A549 (cell line): ENCODE measurements at regions not wholly inside any gene's neighbourhood (a gene's known extent, or its start where the extent isn't known, plus 50 kb on each side); places are given as distances from the start of the nearest gene placed in this dataset.

Experiments
- CHD2 ChIP-seq: fragments of 150-350 bp; IDR thresholded peaks from 2 replicates; pipeline ENCODE4 v1.6.1; 2014; ENCODE audit warnings: low read length; ENCODE audit not compliant: partially characterized antibody
- CHD4 ChIP-seq: fragments of 200-600 bp; sonication (generic); IDR thresholded peaks from 2 replicates; pipeline ENCODE4 v1.6.1; 2016; ENCODE audit warnings: antibody characterized with exemption, mild to moderate bottlenecking, borderline replicate concordance
- EP300 ChIP-seq, 2 experiments: fragments of >200 bp; sonication (Bioruptor Twin); formaldehyde crosslinking; IDR thresholded peaks; 2 replicates in 1 of 2; 3 replicates in 1 of 2; pipeline ENCODE4 v1.6.1; 2016 to 2017
- ESRRA ChIP-seq: fragments of 150-350 bp; IDR thresholded peaks from 2 replicates; pipeline ENCODE4 v1.6.1; 2014; ENCODE audit warnings: mild to moderate bottlenecking, low read length, borderline replicate concordance
- HDAC2 ChIP-seq: fragments of 200-600 bp; sonication (generic); IDR thresholded peaks from 2 replicates; pipeline ENCODE4 v1.6.1; 2016
- JUN ChIP-seq, 2 experiments: fragments of >200 bp; sonication (Bioruptor Twin); formaldehyde crosslinking; IDR thresholded peaks; 2 replicates in 1 of 2; 3 replicates in 1 of 2; pipeline ENCODE4 v1.6.1; 2016 to 2017
- JUNB ChIP-seq: fragments of >200 bp; sonication (Bioruptor Twin); formaldehyde crosslinking; IDR thresholded peaks from 2 replicates; pipeline ENCODE4 v1.6.1; 2016
- MAFK ChIP-seq: fragments of 450-650 bp; IDR thresholded peaks from 2 replicates; pipeline ENCODE4 v1.6.1; 2014; ENCODE audit not compliant: partially characterized antibody
- POLR2A ChIP-seq: IDR thresholded peaks from 2 replicates; pipeline ENCODE4 v1.6.1; 2012; ENCODE audit warnings: mild to moderate bottlenecking, low read length
- SMC3 ChIP-seq: fragments of >200 bp; sonication (Bioruptor Twin); formaldehyde crosslinking; IDR thresholded peaks from 3 replicates; pipeline ENCODE4 v1.6.1; 2018; ENCODE audit warnings: inconsistent platforms
- TF ChIP-seq, protein P1 (sequence below): fragments of >200 bp; sonication (Bioruptor Twin); formaldehyde crosslinking; IDR thresholded peaks from 3 replicates; pipeline ENCODE4 v1.5.1; 2016

DNA sequence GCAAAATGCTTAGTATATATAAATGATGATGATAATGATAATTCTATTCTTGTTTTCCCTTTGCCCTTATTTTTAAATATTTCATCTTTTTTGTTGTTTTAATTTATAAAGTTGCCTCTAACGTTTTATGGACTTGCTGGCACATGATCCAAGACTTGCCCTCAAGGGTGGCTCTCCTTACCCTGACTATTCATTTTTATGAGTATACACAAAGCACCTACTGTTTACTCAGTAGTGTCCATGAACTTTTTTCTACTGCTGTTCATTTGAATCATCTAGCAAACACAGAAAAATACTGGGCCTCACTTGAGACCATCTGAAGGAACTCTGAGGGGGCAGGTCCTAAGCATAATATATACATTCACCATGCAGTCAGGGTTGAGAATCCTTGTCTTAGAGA lies 276.2 kb downstream of the AACS start:
- TF ChIP-seq MAFK (no peak), JUN (IDR thresholded peaks at IDR 0.05) (no peak), HDAC2 (no peak), JUNB (no peak), CHD4 (no peak), SMC3 (no peak), ESRRA (no peak), EP300 (IDR thresholded peaks at IDR 0.05) (no peak), POLR2A (no peak), CHD2 (no peak)
- TF ChIP-seq, protein P1, sequence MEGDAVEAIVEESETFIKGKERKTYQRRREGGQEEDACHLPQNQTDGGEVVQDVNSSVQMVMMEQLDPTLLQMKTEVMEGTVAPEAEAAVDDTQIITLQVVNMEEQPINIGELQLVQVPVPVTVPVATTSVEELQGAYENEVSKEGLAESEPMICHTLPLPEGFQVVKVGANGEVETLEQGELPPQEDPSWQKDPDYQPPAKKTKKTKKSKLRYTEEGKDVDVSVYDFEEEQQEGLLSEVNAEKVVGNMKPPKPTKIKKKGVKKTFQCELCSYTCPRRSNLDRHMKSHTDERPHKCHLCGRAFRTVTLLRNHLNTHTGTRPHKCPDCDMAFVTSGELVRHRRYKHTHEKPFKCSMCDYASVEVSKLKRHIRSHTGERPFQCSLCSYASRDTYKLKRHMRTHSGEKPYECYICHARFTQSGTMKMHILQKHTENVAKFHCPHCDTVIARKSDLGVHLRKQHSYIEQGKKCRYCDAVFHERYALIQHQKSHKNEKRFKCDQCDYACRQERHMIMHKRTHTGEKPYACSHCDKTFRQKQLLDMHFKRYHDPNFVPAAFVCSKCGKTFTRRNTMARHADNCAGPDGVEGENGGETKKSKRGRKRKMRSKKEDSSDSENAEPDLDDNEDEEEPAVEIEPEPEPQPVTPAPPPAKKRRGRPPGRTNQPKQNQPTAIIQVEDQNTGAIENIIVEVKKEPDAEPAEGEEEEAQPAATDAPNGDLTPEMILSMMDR: no peak
